ENCODE measurements at regions not wholly inside any gene's neighbourhood (a gene's known extent, or its start where the extent isn't known, plus 50 kb on each side); places are given as distances from the start of the nearest gene placed in this dataset.

GRCh38 chr3:117874904-117875874 is 1159.5 kb downstream of the IGSF11 start:
- no peak for DNase-seq

GRCh38 chr3:117875887-117876286 is 1158.8 kb downstream of the IGSF11 start:
- DNase-seq, result no peak

- no peak for DNase-seq
Measured at GRCh38 chr3:117880638-117881037, 1154.0 kb downstream of the IGSF11 start.

GRCh38 chr3:117881210-117881609 is 1153.4 kb downstream of the IGSF11 start:
- no peak for DNase-seq

GRCh38 chr3:117885011-117885441 is 1149.6 kb downstream of the IGSF11 start:
- no peak for DNase-seq

- no peak for DNase-seq
Measured at GRCh38 chr3:117886147-117886546, 1148.5 kb downstream of the IGSF11 start.

- no peak for DNase-seq
Measured at GRCh38 chr3:117887031-117887430, 1147.6 kb downstream of the IGSF11 start.

GRCh38 chr3:117887901-117888300 is 1146.7 kb downstream of the IGSF11 start:
- no peak for DNase-seq

GRCh38 chr3:117892431-117892841 is 1142.2 kb downstream of the IGSF11 start:
- DNase-seq, result no peak

- no peak for DNase-seq
Measured at GRCh38 chr3:117893001-117893400, 1141.6 kb downstream of the IGSF11 start.

GRCh38 chr3:117893638-117894037 is 1141.0 kb downstream of the IGSF11 start:
- no peak for DNase-seq

GRCh38 chr3:117898722-117899522 is 1135.7 kb downstream of the IGSF11 start:
- no peak for DNase-seq

GRCh38 chr3:117903226-117903625 is 1131.4 kb downstream of the IGSF11 start:
- DNase-seq, result no peak

GRCh38 chr3:117910820-117911521 is 1123.7 kb downstream of the IGSF11 start:
- DNase-seq, result no peak

- no peak for DNase-seq
Measured at GRCh38 chr3:117912352-117912751, 1122.3 kb downstream of the IGSF11 start.

- DNase-seq, result no peak
Measured at GRCh38 chr3:117914540-117915100, 1120.0 kb downstream of the IGSF11 start.

- no peak for DNase-seq
Measured at GRCh38 chr3:117916839-117917238, 1117.8 kb downstream of the IGSF11 start.

- no peak for DNase-seq
Measured at GRCh38 chr3:117919621-117920020, 1115.0 kb downstream of the IGSF11 start.

- peak; percentile 10 for DNase-seq
Measured at GRCh38 chr3:117920253-117920898, 1114.3 kb downstream of the IGSF11 start.

GRCh38 chr3:117921411-117921810 is 1113.2 kb downstream of the IGSF11 start:
- no peak for DNase-seq

GRCh38 chr3:117922039-117922438 is 1112.6 kb downstream of the IGSF11 start:
- DNase-seq, result no peak

- no peak for DNase-seq
Measured at GRCh38 chr3:117926819-117927218, 1107.8 kb downstream of the IGSF11 start.
